GM12892 (cell line): ENCODE measurements at regions not wholly inside any gene's neighbourhood (a gene's known extent, or its start where the extent isn't known, plus 50 kb on each side); places are given as distances from the start of the nearest gene placed in this dataset.

Experiments
- POLR2A ChIP-seq: IDR thresholded peaks from 2 replicates; pipeline ENCODE4 v1.6.1; 2011; ENCODE audit warnings: low read depth, low read length, control low read depth
- POLR2AphosphoS5 ChIP-seq: IDR thresholded peaks from 2 replicates; pipeline ENCODE4 v1.6.1; 2011; ENCODE audit warnings: low read depth, low read length, control low read depth

DNA sequence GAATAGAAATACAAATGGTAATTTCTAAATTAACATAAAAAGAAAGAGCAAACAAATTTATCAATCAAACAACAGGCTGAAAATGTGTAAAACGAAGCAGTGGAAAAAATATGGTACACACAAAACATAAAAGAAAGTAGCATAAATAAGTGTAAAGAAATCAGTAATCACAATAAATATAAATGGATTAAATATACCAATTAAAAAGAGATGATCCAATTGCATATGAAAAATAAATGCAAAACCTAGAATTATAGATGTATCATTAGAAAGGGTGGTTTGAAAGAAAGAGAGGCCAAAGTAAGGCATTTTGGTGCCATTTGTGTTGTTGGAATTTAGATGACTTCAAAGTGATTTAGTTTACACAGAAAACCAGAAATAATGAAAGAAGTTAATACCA is 202.2 kb downstream of the PTBP2 start:
- no peak for TF ChIP-seq POLR2A
- TF ChIP-seq POLR2AphosphoS5 = no peak
